B cell (primary cell): ENCODE measurements at regions not wholly inside any gene's neighbourhood (a gene's known extent, or its start where the extent isn't known, plus 50 kb on each side); places are given as distances from the start of the nearest gene placed in this dataset.

Source experiments
- ATAC-seq: fragments of 200-7000 bp; cut with Tn5 transposase; one replicate; pipeline ENCODE4 v1.10.0; 2021; ENCODE audit warnings: low read depth, mild to moderate bottlenecking, moderate number of reproducible peaks, moderate library complexity
- CTCF ChIA-PET: fragments of 350-600 bp; sonication (Branson Sonifier 250); formaldehyde crosslinking; loops from one replicate; lab custom pipeline; 2021; ENCODE audit warnings: antibody characterized with exemption, inconsistent platforms; lab: Charles Lee
- POLR2A ChIA-PET: fragments of 350-600 bp; sonication (Branson Sonifier 250); formaldehyde crosslinking; loops from one replicate; lab custom pipeline; 2021; ENCODE audit warnings: antibody characterized with exemption; lab: Charles Lee
- DNase-seq: peaks from one replicate; pipeline ENCODE4 v3.0.0; 2013
- H2AFZ ChIP-seq: 2 replicates; pipeline ENCODE4 v1.6.1; 2012; ENCODE audit warnings: mild to moderate bottlenecking, low read depth, low read length; ENCODE audit not compliant: insufficient read depth, poor library complexity, severe bottlenecking
- H3K27ac ChIP-seq, 2 donors: 1 replicate in 1 of 2; 2 replicates in 1 of 2; pipeline ENCODE4 v1.5.1; 2012 to 2013; ENCODE audit warnings: low read length in 2 of 2, mild to moderate bottlenecking in 2 of 2, moderate library complexity in 1 of 2
- H3K27me3 ChIP-seq, 4 experiments: fragments of 200-600 bp in 1 of 4; sonication (generic) in 1 of 4; replicated peaks in 1 of 4; 1 replicate in 2 of 4; 2 replicates in 2 of 4; pipeline versions ENCODE4 v1.6.1 to v1.7.0; 2013 to 2016; ENCODE audit warnings: low read length in 3 of 4, mild to moderate bottlenecking in 2 of 4, mixed read lengths in 1 of 4, moderate library complexity in 1 of 4; ENCODE audit not compliant: insufficient read depth in 4 of 4, control insufficient read depth in 3 of 4; ENCODE audit errors: control extremely low read depth in 1 of 4
- H3K36me3 ChIP-seq, 2 experiments: replicated peaks in 1 of 2; 1 replicate in 1 of 2; 2 replicates in 1 of 2; pipeline versions ENCODE4 v1.6.1 to v1.7.1; 2013; ENCODE audit warnings: low read length in 1 of 2; ENCODE audit not compliant: insufficient read depth in 2 of 2, control insufficient read depth in 1 of 2; ENCODE audit errors: control extremely low read depth in 1 of 2, extremely low read depth in 1 of 2
- H3K4me1 ChIP-seq, 2 donors: fragments of 200-600 bp in 1 of 2; sonication (generic) in 1 of 2; 1 replicate in 1 of 2; 2 replicates in 1 of 2; pipeline versions ENCODE4 v1.5.1 to v1.6.1; 2013 to 2017; ENCODE audit warnings: low read length in 2 of 2; ENCODE audit not compliant: control insufficient read depth in 2 of 2, insufficient read depth in 2 of 2
- H3K4me2 ChIP-seq: replicated peaks from 2 replicates; pipeline ENCODE3; 2012; ENCODE audit warnings: mild to moderate bottlenecking, low read depth, low read length; ENCODE audit not compliant: poor library complexity, severe bottlenecking
- H3K4me3 ChIP-seq, 5 experiments: fragments of 200-600 bp in 1 of 5; sonication (generic) in 1 of 5; 1 replicate in 3 of 5; 2 replicates in 2 of 5; pipeline versions ENCODE4 v1.5.1 to v1.7.0; 2011 to 2016; ENCODE audit warnings: low read length in 4 of 5, mild to moderate bottlenecking in 4 of 5, low read depth in 2 of 5, control low read depth in 1 of 5, moderate library complexity in 1 of 5; ENCODE audit not compliant: insufficient read depth in 1 of 5; ENCODE audit errors: control extremely low read depth in 1 of 5, extremely low read depth in 1 of 5
- H3K79me2 ChIP-seq: fragments of 200-600 bp; sonication (generic); one replicate; pipeline ENCODE4 v1.6.0; 2016; ENCODE audit warnings: low read length; ENCODE audit not compliant: control insufficient read depth, insufficient read depth
- H3K9ac ChIP-seq: fragments of 200-600 bp; sonication (generic); 2 replicates; pipeline ENCODE4 v1.6.1; 2017; ENCODE audit warnings: mild to moderate bottlenecking, low read length, moderate library complexity
- H3K9me3 ChIP-seq, 3 donors: one replicate each; pipeline versions ENCODE4 v1.6.1 to v1.7.1; 2013; ENCODE audit warnings: low read length in 2 of 3; ENCODE audit not compliant: control insufficient read depth in 2 of 3, insufficient read depth in 1 of 3; ENCODE audit errors: control extremely low read depth in 1 of 3
- H4K20me1 ChIP-seq: 2 replicates; pipeline ENCODE4 v1.6.0; 2012; ENCODE audit warnings: mild to moderate bottlenecking, low read length; ENCODE audit not compliant: insufficient read depth, control insufficient read depth, poor library complexity, severe bottlenecking
- H3K27ac Mint-ChIP-seq: one replicate; pipeline ENCODE4 v1.8.0; 2021; ENCODE audit warnings: mixed read lengths
- H3K27me3 Mint-ChIP-seq: one replicate; pipeline ENCODE4 v1.8.0; 2021; ENCODE audit warnings: mixed read lengths
- H3K4me1 Mint-ChIP-seq: one replicate; pipeline ENCODE4 v1.8.0; 2021; ENCODE audit warnings: mixed read lengths
- H3K4me3 Mint-ChIP-seq: one replicate; pipeline ENCODE4 v1.8.0; 2021; ENCODE audit warnings: mixed read lengths
- H3K9me3 Mint-ChIP-seq: one replicate; pipeline ENCODE4 v1.8.0; 2022; ENCODE audit warnings: mixed read lengths; ENCODE audit not compliant: insufficient read depth
- CTCF ChIP-seq: fragments of 200-600 bp; IDR thresholded peaks from one replicate; pipeline ENCODE4 v1.8.0; 2022; ENCODE audit warnings: antibody characterized with exemption, mild to moderate bottlenecking
- EZH2 ChIP-seq: IDR thresholded peaks from 2 replicates; pipeline ENCODE4 v1.6.1; 2012; ENCODE audit warnings: borderline replicate concordance, low read depth, mild to moderate bottlenecking, moderate library complexity, low read length; ENCODE audit not compliant: insufficient read depth, poor library complexity, severe bottlenecking
- WGBS: methylation state at CpG from one replicate; pipeline ENCODE4 v1.1.5; 2013; ENCODE audit warnings: missing lambda C conversion rate; ENCODE audit not compliant: insufficient coverage; 5-methylcytosine and 5-hydroxymethylcytosine counted together
- intact Hi-C: fragments of 100-400 bp; cut with micrococcal nuclease; formaldehyde crosslinking; loops from one replicate; pipeline ENCODE4 v1.10.0; 2022

DNA sequence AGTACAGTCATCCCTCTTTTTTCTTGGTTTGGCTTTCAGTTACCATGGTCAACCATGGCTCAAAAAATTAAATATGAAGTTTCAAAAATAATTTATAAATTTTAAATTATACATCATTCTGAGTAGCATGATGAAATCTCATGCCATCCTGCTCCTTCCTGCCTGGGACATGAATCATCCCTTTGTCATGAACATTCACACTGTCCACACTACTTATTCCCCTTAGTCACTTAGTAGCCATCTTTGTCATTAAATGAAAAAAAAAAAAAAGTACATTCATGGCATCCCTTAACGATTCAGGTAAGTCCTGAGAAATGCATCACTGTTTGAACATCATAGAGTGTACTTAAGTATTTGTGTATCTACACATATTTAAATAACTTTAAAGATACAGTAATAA is 1046.3 kb downstream of the ROBO2 start:
- no peak for TF ChIP-seq CTCF
- no peak for TF ChIP-seq EZH2
- Histone ChIP-seq H3K36me3 (no peaks in the 10 kb centered on the region), H3K9ac (no peak overlapping the region), H3K27me3 (no peaks in the 10 kb centered on the region), H4K20me1 (no peaks in the 10 kb centered on the region), H3K27ac (no peak overlapping the region), H3K4me1 (no peaks in the 10 kb centered on the region), H3K79me2 (no peaks in the 10 kb centered on the region), H3K9me3 (no peaks in the 10 kb centered on the region), H2AFZ (no peak overlapping the region), H3K4me2 (no peak overlapping the region), H3K4me3 (no peak overlapping the region)
- ATAC-seq (no peak), DNase-seq (no peak)
- H3K9me3 Mint-ChIP-seq = peaks cover 8% of the 10 kb centered on the region
- no peak overlapping the region for H3K4me3 Mint-ChIP-seq
- intact Hi-C loops = no loop called here
- H3K27ac Mint-ChIP-seq = no peak overlapping the region
- ChIA-PET POLR2A (no interaction called here), CTCF (no interaction called here)
- H3K27me3 Mint-ChIP-seq = no peaks in the 10 kb centered on the region
- no CpG with 5 or more reads among the region's 1 CpG for WGBS
- no peaks in the 10 kb centered on the region for H3K4me1 Mint-ChIP-seq

DNA sequence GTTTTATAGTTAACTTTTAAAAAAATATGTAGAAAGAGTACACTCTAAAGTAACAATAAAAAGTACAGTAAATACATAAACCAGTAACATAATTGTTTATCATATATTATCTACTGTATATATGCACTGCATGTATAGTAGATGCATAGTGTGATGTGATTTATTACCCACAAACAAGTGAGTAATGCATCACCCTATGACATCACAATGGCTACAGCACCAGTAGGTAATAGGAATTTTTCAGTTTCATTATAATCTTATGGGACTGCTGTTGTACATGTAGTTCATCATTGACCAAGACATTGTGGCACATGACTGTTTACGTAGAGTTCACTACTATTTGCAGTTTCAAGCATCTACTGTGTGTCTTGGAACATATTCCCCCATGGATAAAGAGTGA is 1047.2 kb downstream of the ROBO2 start:
- Histone ChIP-seq H3K27ac (no peak overlapping the region), H4K20me1 (no peaks in the 10 kb centered on the region), H3K9ac (no peak overlapping the region), H3K36me3 (no peaks in the 10 kb centered on the region), H3K4me3 (no peak overlapping the region), H2AFZ (no peak overlapping the region), H3K4me1 (no peaks in the 10 kb centered on the region), H3K79me2 (no peaks in the 10 kb centered on the region), H3K9me3 (no peaks in the 10 kb centered on the region), H3K4me2 (no peak overlapping the region), H3K27me3 (no peaks in the 10 kb centered on the region)
- whole genome bisulfite sequencing = no CpG with 5 or more reads among the region's 1 CpG
- DNase-seq (no peak), ATAC-seq (no peak)
- Mint-ChIP-seq H3K27me3 (no peaks in the 10 kb centered on the region), H3K4me1 (no peaks in the 10 kb centered on the region), H3K4me3 (no peak overlapping the region), H3K9me3 (peaks cover 8% of the 10 kb centered on the region), H3K27ac (no peak overlapping the region)
- intact Hi-C loops = no loop called here
- ChIA-PET POLR2A (no interaction called here), CTCF (no interaction called here)
- TF ChIP-seq CTCF = no peak
- no peak for TF ChIP-seq EZH2
